ENCODE measurements at regions not wholly inside any gene's neighbourhood (a gene's known extent, or its start where the extent isn't known, plus 50 kb on each side); places are given as distances from the start of the nearest gene placed in this dataset.
"Not testable (repeated sequence)": the region's sequence is repeated elsewhere in the genome, so short reads cannot be mapped to it uniquely, and the experiment has no call there.

DNA sequence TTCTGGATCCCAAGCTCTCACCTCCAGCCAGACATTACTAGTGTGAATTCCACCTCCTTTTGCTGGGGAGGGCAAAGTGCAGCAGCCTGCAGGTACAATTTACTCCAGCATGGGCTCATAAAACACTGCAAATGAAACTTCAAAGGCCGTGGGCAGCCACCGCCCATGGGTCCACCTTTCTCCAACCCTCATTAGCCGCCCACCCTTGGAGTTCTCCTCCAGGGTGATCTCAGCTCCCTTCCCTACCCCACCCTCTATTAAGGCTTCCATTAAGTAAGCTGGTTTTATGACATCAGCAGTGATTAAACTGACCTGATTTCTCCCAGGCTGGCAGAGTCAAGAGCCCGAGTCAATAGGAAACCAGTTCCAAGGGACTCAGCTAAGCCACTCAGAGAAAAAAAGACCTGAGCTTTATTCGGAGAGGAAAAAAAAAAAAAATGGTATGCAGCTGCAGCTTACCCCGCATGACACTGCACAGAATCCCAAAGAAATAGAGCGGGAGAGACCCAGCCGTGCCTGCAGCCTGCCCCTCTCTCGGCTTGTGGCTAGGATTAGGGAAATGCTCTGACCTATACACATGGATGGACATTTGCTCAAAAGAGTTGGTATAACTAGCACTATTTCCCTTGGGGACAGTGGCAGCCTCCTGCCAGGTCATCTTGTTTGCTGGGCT is 319.6 kb downstream of the PTTG2 start:
- DNase-seq (ENCODE audit: low read depth), result no peak

DNA sequence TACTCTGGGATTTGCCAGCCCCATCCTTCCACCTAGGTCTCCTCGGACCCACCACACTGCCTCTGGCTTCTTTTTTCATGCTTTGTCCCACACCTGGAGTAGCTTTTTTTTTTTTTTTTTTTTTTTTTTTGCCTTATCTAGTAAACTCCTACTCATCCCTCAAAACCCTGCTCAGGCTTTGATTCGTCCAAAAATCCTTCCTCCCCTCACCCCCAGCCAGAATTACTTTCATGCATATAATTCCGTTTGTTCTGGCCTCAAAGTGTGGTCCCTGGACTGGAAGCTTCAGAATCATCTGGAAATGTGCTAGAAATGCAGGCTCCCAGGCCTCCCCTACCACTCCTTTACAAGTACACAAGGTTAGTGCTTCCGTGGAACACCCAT is 320.1 kb downstream of the PTTG2 start:
- DNase-seq (ENCODE audit: low read depth), result no peak

DNA sequence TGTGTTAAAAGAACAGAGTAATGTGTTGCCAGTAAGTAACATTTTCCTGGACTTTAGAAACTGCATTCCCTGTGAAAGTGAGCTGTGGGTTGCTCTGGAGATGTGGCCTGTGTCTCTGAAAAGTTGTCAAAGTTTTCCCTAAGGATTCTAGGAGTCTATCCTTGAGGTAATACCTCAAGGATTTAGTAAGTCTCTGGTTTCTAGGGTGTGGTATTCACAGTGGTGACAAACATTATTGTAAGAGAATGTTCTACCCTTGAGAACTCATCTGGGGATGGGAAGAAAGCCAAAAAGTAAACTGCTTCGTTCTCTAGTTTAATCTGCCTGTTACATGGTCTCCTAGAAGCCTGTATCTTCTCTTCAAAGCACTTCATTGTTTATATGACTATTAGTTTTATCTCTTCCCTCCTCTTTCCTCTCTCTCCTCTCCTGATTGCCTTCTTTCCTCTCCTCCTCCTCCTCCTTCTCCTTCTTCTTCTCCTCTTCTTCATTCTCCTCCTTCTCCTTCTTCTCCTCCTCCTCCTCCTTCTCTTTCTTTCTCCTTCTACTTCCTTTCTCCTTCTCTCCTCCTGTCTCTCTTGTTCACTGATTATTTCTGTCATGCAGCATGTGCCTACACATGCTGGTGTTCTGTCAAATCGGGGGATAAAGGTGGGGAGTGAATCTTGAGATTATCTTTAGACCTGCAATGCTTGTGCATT is 321.3 kb downstream of the PTTG2 start:
- DNase-seq (ENCODE audit: low read depth), result no peak

DNA sequence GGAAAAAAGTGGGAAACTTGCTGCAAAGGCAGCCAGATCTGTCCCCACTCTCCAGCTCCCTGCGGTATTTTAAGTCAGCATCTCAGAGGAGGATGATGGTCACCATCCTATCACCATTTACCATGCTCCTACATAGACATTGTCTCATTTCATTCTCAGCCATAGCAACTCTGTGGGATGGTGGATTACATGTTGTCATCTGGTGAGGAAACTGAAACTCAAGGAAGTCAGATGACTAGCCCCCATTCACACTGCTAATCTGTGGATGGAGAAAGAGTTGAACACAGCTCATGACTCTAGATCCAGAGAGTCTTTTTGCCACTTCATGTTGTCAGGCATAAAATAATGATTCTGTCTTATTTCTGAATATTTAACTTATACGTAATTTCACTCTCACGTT is 323.5 kb downstream of the PTTG2 start:
- no peak for DNase-seq (ENCODE audit: low read depth)

DNA sequence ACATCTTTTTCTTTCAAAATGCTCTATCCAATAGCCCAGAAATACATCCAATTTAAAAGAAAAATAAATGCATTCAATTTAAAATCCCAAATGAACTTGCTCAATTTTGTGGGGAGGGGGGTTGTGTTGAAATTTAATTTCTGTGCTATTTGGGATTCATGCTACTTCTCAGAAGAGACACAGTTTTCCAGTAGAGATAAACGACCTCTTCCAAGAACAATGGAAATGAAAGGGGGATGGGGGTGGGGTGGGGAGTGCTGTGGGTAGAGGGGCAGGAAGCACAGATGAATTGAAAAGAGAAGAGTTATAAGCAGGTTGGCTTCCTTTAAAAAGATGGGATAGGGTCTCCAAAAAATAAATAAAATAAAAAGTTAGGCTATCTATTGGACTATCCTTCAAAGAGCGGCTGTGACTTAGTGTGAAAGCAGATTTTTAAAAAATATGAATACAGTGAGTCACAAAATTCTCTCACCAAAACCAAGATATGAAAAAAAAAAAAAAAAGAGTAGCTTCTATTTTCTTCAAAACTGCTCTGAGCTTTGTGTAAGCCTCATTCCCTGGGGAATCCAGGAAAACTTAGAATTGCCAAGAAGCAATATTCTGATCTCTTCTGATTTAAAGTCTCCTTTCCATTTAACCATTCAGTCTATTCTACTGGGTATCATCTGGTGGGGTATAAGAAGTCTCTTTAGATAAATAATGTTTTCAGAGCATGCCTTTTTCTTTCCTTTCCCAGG is 324.3 kb downstream of the PTTG2 start:
- DNase-seq (ENCODE audit: low read depth), result no peak

DNA sequence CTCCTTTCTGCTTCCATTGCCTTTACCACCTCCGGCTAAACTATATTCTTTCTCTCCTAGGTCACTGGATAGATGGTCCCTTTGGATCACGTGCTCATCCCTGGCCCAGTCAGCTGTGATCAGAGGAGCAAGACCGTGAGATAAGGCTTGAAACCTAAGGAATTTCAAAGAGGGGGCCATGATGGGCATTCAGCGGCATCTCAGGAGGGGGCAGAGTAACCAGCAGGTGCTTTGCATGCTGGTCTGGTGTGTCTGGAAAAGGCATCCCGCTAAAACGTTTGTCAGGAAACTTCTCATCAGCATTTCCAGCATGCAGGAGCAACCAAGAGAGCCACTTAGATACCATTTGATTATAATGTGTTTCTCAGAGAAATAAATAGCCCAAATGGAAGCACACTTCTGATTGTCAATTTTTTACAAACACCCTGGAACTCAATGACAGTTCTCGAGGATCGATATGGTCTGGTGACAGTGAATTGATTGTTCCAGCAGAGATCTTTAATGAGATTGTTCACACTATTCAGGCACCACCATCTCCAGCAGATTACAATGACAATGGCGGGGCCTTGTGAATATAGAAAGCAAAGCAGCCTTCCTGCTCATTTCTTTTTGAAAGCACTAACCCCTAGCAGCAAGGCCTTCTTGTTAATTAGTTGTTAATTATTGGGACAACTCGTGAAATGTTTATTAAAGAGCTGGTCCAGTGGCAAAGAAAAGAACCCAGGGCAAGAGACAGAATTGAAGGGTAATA is 327.1 kb downstream of the PTTG2 start:
- DNase-seq (ENCODE audit: low read depth), result no peak

DNA sequence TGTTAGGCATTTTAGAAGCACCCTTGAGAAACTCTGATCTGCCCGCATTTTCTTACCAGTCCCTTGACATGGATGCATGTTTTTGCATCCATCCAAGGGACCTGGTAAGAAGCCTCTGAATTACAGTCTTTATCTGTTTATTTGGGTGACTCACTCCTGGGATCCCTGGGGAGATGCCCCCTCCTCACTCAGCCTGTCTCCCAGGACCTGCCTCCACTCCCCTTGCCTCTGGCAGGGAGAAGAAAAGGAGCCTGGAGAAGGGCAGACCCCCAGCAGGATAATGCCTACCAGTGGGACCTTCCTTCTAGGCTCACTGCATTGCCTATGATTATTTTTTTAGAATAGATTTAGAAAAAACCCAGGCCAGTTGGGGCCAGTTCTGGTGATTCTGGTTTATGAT is 329.4 kb downstream of the PTTG2 start:
- DNase-seq (ENCODE audit: low read depth), result no peak

DNA sequence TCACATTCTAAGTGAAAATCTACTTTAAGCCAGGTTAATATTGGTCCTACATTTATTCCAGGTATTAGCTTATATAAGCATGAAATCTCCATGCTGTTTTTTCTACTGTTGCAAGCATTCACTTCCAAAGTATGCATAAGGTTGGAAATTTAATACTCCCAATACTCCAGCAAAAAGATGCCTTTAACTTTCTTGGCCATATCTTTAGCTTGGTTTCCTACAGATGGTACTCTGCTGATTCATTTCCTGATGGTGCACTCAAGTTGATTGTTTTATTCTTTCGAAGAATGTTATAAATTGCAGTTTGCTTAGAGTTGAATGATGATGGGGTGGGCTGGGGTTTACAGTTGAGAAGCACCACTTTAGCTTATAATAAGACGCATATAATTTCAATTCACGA is 330.2 kb downstream of the PTTG2 start:
- no peak for DNase-seq (ENCODE audit: low read depth)

DNA sequence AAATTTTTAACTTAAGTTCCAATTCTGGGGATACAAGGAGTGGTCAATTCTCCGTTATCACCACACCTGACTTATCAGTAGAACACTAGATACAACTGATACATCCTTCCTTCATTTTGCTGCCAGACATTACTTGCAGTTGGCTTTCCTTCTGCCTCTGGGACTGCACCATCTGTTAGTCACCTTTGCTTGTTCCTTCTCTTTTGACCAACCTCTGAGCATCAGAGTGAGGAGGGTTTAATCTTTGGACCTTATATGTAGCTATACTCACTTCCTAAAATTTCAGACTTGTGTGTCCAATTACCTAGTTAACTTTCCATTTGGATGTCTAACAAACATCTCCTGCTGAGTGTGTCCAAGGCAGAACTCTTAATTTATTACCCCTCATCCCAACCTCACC is 330.7 kb downstream of the PTTG2 start:
- DNase-seq (ENCODE audit: low read depth), result no peak

DNA sequence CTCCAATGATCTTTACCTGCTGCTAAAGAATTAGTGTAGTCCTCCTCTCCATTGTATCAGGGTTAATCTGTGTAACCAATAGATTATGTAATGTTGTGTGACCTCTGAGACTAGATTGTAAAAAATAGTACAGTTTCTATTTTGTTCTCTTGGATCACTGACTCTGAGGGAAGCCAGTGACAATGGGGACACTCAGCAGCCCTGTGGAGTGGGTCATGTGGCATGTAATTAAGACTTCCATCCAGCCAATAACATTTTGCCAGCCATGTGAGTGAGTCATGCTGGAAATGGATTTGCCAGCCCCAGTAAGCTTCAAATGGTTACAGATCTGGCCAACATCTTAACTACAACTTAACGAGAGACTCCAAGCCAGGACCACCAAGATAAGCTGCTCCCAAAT is 332.3 kb downstream of the PTTG2 start:
- no peak for DNase-seq (ENCODE audit: low read depth)

DNA sequence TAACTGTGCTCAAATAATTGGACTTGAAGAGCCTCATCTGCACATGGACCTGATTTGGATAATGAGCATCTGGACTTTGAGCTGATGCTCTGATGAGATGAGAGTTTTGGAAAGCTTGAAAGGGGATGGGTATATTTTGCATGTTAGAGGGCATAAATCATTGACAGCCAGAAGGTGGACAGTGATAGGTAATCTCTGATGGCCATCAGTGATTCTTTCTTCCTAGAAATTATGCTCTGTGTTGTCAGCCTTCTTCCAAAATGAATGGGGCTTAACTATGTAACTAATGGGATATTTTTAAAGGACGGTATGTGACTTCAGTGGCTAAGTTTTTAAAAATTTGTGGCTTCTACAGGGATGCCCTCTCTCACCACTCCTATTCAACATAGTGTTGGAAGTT is 334.0 kb downstream of the PTTG2 start:
- no peak for DNase-seq (ENCODE audit: low read depth)

DNA sequence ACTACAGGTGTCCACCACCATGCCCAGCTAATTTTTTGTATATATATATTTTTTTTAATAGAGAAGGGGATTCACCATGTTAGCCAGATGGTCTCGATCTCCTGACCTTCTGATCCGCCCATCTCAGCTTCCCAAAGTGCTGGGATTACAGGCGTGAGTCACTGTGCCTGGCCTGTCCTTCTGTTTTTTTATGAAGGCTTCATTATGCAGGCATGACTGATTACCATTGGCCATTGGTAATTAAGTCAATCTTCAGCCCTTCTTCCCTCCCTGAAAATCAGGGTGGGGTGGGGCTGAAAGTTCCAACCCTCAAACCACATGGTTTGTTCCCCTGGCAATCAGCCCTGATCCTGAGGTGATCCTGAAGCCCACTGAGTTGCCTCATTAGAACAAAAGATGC is 336.9 kb downstream of the PTTG2 start:
- no peak for DNase-seq (ENCODE audit: low read depth)

DNA sequence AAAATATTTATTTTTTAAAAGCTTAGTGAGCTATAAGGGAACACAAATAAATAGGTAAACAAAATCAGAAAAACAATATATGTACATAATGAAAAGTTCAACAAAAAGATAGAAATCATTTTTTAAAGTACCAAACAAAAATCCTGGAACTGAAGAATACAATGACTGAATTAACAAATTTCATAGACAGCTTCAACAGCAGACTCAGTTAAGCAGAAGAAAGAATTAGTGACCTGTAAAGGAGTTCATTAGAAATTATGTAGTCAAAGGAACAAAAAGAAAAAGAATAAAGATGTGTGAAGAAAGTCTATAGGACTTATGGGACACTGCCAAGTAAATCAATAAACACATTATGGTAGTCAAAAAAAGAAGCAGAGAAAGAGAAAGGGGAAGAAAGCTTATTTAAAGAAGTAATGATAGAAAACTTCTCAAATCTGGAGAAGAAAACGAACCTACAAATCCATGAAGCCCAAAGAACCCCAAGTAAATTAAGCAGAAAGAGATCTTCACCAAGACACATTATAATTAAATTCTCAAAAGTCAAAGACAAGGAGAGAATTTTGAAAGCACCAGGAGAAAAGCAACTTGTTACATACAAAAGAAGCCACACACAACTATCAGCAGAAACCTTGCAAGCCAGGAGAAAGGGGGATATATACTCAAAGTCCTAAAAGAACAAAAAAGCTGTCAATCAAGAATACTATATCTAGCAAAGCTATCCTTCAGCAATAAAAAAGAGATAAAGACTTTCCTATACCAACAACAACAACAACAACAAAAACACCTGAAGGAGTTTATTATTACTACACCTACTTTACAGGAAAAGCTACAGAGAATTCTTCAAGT is 338.9 kb downstream of the PTTG2 start:
- no peak for DNase-seq (ENCODE audit: low read depth)

DNA sequence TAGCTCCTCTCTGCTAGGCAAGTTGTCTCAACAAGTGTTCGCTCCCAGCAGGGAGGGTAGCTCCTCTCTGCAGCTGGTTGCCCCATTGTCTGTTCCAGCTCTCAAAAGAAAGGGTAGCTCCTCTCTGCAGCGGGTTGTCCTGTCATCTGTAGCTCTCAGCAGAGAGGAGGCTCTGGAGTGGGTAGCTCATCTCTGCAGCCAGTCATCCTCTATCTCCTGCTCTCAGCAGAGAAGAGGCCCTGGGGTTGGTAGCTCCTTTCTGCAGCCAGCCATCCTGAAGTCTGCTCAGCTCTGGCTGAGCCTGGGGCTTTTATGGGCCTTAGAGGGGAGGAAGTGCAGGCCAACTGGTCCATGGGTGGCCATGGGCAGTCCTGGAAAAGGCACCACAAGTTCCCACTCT is 342.7 kb downstream of the PTTG2 start:
- no peak for DNase-seq (ENCODE audit: low read depth)

DNA sequence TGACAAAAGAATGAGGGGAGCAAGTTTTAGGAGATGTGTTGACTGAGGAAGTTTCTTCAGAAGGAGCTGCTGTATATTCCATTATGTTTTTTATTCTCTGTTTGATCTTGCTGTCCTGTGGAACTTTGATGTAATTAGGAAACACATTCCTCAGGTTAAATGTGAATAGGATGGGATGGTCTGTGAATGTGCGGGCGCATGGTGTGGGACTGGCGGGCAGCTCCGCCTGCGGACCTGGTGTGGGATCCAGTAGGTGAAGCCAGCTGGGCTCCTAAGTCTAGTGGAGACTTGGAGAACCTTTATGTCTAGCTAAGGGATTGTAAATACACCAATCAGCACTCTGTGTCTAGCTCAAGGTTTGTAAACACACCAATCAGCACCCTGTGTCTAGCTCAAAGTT is 344.3 kb downstream of the PTTG2 start:
- not testable (repeated sequence) for DNase-seq (ENCODE audit: low read depth)

DNA sequence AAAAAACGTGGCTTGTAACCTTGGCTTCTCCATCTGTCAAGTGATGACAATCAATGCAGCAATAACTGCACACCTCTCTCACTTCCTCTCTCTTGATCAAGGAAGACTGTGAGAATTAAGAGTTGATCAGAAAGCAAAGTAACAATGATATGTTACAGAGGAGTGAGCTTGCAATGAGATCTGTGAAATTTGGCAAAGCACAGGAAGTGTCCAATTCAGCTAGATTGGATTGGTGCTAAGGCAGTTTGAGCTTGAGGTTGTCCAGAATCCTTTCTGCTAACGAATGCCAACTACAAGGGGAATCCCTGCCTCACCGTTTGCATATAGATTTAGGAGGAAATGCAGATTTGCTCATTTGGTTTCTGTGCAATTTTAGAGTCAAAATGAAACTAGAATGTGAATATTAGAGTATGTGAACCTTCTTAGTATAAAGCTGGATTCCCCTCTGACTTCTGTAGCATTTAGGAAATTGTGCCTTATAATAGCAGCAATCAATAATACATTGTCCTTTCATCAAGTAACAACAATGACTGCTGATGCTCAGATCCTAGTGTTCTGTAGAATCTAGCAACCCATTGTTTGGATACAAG is 346.4 kb downstream of the PTTG2 start:
- DNase-seq (ENCODE audit: low read depth), result no peak

DNA sequence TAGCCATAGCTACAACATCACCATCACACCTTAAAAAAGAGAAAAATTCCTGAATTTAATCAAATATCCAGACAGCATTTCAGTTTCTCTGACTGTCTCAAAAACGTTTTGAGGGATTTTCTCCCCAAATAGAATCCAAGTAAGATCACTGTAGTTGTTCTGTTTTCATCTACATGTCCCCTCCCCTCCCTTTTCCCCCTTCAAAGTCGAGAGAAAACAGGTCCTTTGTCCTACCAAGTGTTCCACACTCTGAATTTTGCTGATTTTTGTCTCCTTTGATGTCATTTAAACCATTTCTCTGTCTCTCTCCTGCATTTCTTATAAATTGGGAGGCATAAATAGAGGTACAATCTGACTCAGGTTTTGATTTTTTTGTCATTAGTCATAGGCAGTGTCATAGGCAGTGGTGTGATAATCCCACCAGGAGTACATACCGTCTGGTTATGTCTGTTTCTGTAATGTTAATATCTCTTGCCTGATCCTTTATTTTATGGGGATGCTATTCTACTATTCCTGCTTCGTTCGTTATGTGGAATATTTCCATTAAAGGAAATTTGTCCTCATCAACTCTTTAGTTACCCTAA is 348.6 kb downstream of the PTTG2 start:
- no peak for DNase-seq (ENCODE audit: low read depth)

DNA sequence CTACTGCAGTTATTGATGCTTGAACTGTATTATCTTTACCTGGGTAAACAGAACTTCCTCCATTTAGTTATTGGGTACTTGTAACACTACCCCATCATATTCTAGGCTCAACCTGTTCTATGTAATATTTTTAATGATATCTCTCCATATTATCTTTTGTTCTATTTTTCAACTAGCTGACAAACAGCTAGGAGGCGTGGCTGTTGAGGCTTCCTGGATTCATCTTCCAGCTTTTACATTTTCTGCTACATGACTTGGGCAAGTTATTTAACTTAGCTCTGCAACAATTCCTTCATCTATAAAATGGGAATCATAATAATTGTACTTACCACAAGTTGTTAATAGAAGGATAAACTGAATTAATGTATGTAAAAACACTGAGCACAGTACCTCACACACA is 349.3 kb downstream of the PTTG2 start:
- DNase-seq (ENCODE audit: low read depth), result no peak

DNA sequence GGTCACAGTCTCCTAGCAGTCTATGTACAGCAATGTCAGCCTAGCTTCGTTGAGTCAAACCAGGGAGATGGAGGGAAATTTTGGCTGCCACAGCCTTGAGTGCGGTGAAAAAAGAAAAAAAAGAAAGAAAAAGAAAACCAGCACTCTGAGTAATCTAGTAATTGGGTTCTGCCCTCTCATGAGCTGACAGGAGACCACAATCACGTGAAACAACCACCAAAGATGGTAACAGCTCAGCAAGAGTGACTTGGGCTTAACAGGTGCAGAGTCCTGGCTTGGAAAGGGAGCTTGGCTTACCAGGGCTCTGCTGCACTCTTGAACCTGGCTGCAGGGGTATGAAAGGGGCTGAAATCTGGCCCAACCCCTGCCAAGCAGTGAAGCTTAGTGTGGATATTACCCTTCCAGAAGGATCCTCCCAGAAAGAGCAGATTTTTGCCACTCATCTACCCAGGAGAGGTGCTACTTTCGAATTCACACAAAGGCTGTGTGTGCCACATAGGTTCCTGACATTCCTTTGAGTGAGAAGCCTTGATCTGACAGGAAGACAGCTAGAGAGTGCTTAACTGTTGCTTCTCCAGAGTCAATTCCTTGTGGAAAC is 350.3 kb downstream of the PTTG2 start:
- peak; percentile 53 for DNase-seq (ENCODE audit: low read depth)

DNA sequence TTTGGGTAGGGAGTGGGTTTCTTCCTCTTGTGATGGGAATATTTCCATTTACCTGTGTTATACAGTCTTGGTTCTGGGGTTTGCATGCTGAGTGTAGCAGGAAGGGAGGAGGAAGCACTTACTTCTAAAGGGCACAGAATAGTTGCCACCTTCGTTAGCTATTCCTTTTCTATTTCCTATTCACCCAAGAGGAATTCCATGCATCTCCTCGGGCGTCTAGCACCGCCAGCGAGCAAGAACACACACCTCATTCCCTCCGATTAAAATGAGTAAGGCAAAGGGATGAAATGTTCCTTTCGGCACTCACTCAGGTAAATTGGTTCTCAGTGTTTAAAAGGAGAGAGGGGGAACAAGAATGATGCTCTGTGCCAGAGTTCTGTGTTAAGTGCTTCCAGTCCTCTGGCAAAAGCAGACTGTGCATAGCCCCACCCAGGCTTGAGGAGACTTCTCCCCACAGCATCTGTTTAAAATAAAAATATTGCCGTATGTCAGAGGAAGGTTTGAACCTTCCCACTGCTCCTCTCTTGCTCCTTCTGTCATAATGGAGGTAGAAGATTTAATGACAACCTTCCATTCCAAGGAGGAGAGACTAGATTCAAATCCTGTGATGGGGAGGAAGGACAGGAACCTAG is 351.4 kb downstream of the PTTG2 start:
- no peak for DNase-seq (ENCODE audit: low read depth)

Data from stimulated activated CD8-positive, alpha-beta memory T cell treated with anti-CD3 and anti-CD28 coated beads, Interleukin-12 subunit alpha, Interleukin-12 subunit beta, amount 100 ng/mL, for 1 hour (primary cell).